ENCODE measurements at regions not wholly inside any gene's neighbourhood (a gene's known extent, or its start where the extent isn't known, plus 50 kb on each side); places are given as distances from the start of the nearest gene placed in this dataset.

GRCh38 chr6:169899481-169900145, 148.2 kb downstream of the ERMARD start:
- DNase-seq, result no peak
- no peaks in the 10 kb centered on the region for H3K36me3 ChIP-seq
- no peak overlapping the region for H3K4me3 ChIP-seq
- intact Hi-C loops (cut with DNase I), result no loop called here
- H3K27me3 ChIP-seq, result no peaks in the 10 kb centered on the region
- H3K4me1 ChIP-seq, result no peaks in the 10 kb centered on the region
- TF ChIP-seq POLR2AphosphoS5 (IDR thresholded peaks at IDR 0.05), result no peak
- no peak for TF ChIP-seq POLR2A (IDR thresholded peaks at IDR 0.05)
- no peak for TF ChIP-seq EP300 (IDR thresholded peaks at IDR 0.05)
- TF ChIP-seq CTCF (IDR thresholded peaks at IDR 0.05), result no peak
- WGBS, 2 donors, result 76 to 81% methylated on average over 24 of the region's 24 CpGs
- no peak overlapping the region for H3K27ac ChIP-seq
- H3K9me3 ChIP-seq, result no peaks in the 10 kb centered on the region

- DNase-seq, result peak; percentile 61
- TF ChIP-seq EP300 (IDR thresholded peaks at IDR 0.05), result no peak
- TF ChIP-seq POLR2AphosphoS5 (IDR thresholded peaks at IDR 0.05), result no peak
- TF ChIP-seq POLR2A (IDR thresholded peaks at IDR 0.05), result no peak
- no peak for TF ChIP-seq CTCF (IDR thresholded peaks at IDR 0.05)
- H3K9me3 ChIP-seq, result no peaks in the 10 kb centered on the region
- no peak overlapping the region for H3K4me3 ChIP-seq
- no peaks in the 10 kb centered on the region for H3K36me3 ChIP-seq
- no peaks in the 10 kb centered on the region for H3K27me3 ChIP-seq
- no peak overlapping the region for H3K27ac ChIP-seq
- intact Hi-C loops (cut with DNase I), result no loop called here
- WGBS, 2 donors, result 77 to 85% methylated on average over 35 of the region's 35 CpGs
- H3K4me1 ChIP-seq, result no peaks in the 10 kb centered on the region
These were observed 147.5 kb downstream of the ERMARD start for GRCh38 chr6:169898788-169899480.

GRCh38 chr6:169897601-169898358, 146.4 kb downstream of the ERMARD start:
- WGBS, 2 donors, result 88 to 92% methylated on average over 15 of the region's 15 CpGs
- no peaks in the 10 kb centered on the region for H3K9me3 ChIP-seq
- H3K27me3 ChIP-seq, result no peaks in the 10 kb centered on the region
- DNase-seq, result no peak
- intact Hi-C loops (cut with DNase I), result no loop called here
- H3K4me3 ChIP-seq, result no peak overlapping the region
- TF ChIP-seq POLR2A (IDR thresholded peaks at IDR 0.05) (no peak), CTCF (IDR thresholded peaks at IDR 0.05) (no peak), POLR2AphosphoS5 (IDR thresholded peaks at IDR 0.05) (no peak), EP300 (IDR thresholded peaks at IDR 0.05) (no peak)
- no peaks in the 10 kb centered on the region for H3K36me3 ChIP-seq
- H3K4me1 ChIP-seq, result no peaks in the 10 kb centered on the region
- H3K27ac ChIP-seq, result no peak overlapping the region

GRCh38 chr6:169896826-169897456, 145.5 kb downstream of the ERMARD start:
- TF ChIP-seq CTCF (IDR thresholded peaks at IDR 0.05) (no peak), EP300 (IDR thresholded peaks at IDR 0.05) (no peak), POLR2AphosphoS5 (IDR thresholded peaks at IDR 0.05) (no peak), POLR2A (IDR thresholded peaks at IDR 0.05) (no peak)
- Histone ChIP-seq H3K4me1 (no peaks in the 10 kb centered on the region), H3K9me3 (no peaks in the 10 kb centered on the region), H3K36me3 (no peaks in the 10 kb centered on the region), H3K27me3 (no peaks in the 10 kb centered on the region), H3K27ac (no peak overlapping the region), H3K4me3 (no peak overlapping the region)
- intact Hi-C loops (cut with DNase I), result no loop called here
- DNase-seq, result no peak
- WGBS, 2 donors, result 90 to 94% methylated on average over 17 of the region's 17 CpGs
